MCF 10A (cell line): ENCODE measurements at regions not wholly inside any gene's neighbourhood (a gene's known extent, or its start where the extent isn't known, plus 50 kb on each side); places are given as distances from the start of the nearest gene placed in this dataset.

ENCODE experiments used
- BruUV-seq: library from RNA; stranded (reverse); fragments of 400-500 nt; replicated peaks from 2 replicates; lab custom pipeline; 2021; lab: Mats Ljungman, UMichigan
- CTCF ChIA-PET: fragments of 300-600 bp; sonication (Branson Sonifier 250); formaldehyde crosslinking; extraction: SDS; loops from one replicate; lab custom pipeline; 2021; ENCODE audit warnings: antibody characterized with exemption, inconsistent platforms; lab: Yijun Ruan, JAX
- POLR2A ChIA-PET: fragments of 300-600, 350-650 bp; sonication (Branson Sonifier 250); formaldehyde crosslinking; extraction: SDS; loops from one replicate; lab custom pipeline; 2020; ENCODE audit warnings: antibody characterized with exemption, inconsistent platforms; lab: Yijun Ruan, JAX
- DNase-seq: peaks from one replicate; pipeline ENCODE4 v3.0.0-alpha.2; 2018; ENCODE audit not compliant: unreplicated experiment
- H3K27ac Mint-ChIP-seq: one replicate; pipeline ENCODE4 v1.8.0; 2022; ENCODE audit warnings: mild to moderate bottlenecking, low read depth, mixed read lengths; ENCODE audit not compliant: unreplicated experiment
- H3K27me3 Mint-ChIP-seq: one replicate; pipeline ENCODE4 v1.8.0; 2022; ENCODE audit warnings: mixed read lengths; ENCODE audit not compliant: insufficient read depth, unreplicated experiment
- H3K36me3 Mint-ChIP-seq: one replicate; pipeline ENCODE4 v1.8.0; 2022; ENCODE audit warnings: mild to moderate bottlenecking, moderate library complexity, mixed read lengths; ENCODE audit not compliant: insufficient read depth, unreplicated experiment
- H3K4me1 Mint-ChIP-seq: one replicate; pipeline ENCODE4 v1.8.0; 2022; ENCODE audit warnings: mixed read lengths; ENCODE audit not compliant: insufficient read depth, unreplicated experiment
- H3K4me3 Mint-ChIP-seq: one replicate; pipeline ENCODE4 v1.8.0; 2022; ENCODE audit warnings: mild to moderate bottlenecking, moderate library complexity, mixed read lengths; ENCODE audit not compliant: unreplicated experiment
- H3K9me3 Mint-ChIP-seq: one replicate; pipeline ENCODE4 v1.8.0; 2022; ENCODE audit warnings: mixed read lengths; ENCODE audit not compliant: unreplicated experiment
- CTCF ChIP-seq: fragments of 200-600 bp; IDR thresholded peaks from one replicate; pipeline ENCODE4 v1.8.0; 2022; ENCODE audit warnings: antibody characterized with exemption, mild to moderate bottlenecking; ENCODE audit not compliant: unreplicated experiment
- intact Hi-C: fragments of 100-400 bp; cut with micrococcal nuclease; formaldehyde crosslinking; loops from 2 replicates; pipeline ENCODE4 v1.14.1; 2022

GRCh38 chr7:68562323-68562899 is 1035.9 kb upstream of the AUTS2 start:
- H3K27ac Mint-ChIP-seq: no peak overlapping the region
- TF ChIP-seq CTCF: no peak
- H3K4me3 Mint-ChIP-seq: no peak overlapping the region
- CTCF ChIA-PET: interaction anchor here (0.6 kb wide), 1 partner anchor 120 kb away, joined by 3 read pairs; no protein-coding TSS in a partner anchor
- H3K36me3 Mint-ChIP-seq: no peaks in the 10 kb centered on the region
- no peak for DNase-seq
- POLR2A ChIA-PET: no interaction called here
- BruUV-seq: no TSS peak
- intact Hi-C loops: no loop called here
- H3K27me3 Mint-ChIP-seq: no peaks in the 10 kb centered on the region
- H3K4me1 Mint-ChIP-seq: no peaks in the 10 kb centered on the region
- peaks cover 35% of the 10 kb centered on the region for H3K9me3 Mint-ChIP-seq

GRCh38 chr7:68564306-68565135 is 1033.8 kb upstream of the AUTS2 start:
- no peak for TF ChIP-seq CTCF
- ChIA-PET CTCF (interaction anchor here (0.6 kb wide), 1 partner anchor 737 kb away, joined by 3 read pairs; no protein-coding TSS in a partner anchor), POLR2A (no interaction called here)
- Mint-ChIP-seq H3K27me3 (no peaks in the 10 kb centered on the region), H3K4me3 (no peak overlapping the region), H3K9me3 (peaks cover 31% of the 10 kb centered on the region), H3K4me1 (no peaks in the 10 kb centered on the region), H3K36me3 (no peaks in the 10 kb centered on the region), H3K27ac (no peak overlapping the region)
- intact Hi-C loops: no loop called here
- no peak for DNase-seq
- no TSS peak for BruUV-seq

- Mint-ChIP-seq H3K27ac (no peak overlapping the region), H3K4me1 (no peaks in the 10 kb centered on the region), H3K27me3 (no peaks in the 10 kb centered on the region), H3K4me3 (no peak overlapping the region), H3K9me3 (peaks cover 13% of the 10 kb centered on the region), H3K36me3 (no peaks in the 10 kb centered on the region)
- CTCF ChIA-PET: interaction anchor here (0.6 kb wide), 1 partner anchor 239 kb away, joined by 3 read pairs; no protein-coding TSS in a partner anchor
- BruUV-seq: no TSS peak
- intact Hi-C loops: no loop called here
- POLR2A ChIA-PET: no interaction called here
- no peak for TF ChIP-seq CTCF
- no peak for DNase-seq
Observed at GRCh38 chr7:68571286-68571685, 1027.0 kb upstream of the AUTS2 start.

GRCh38 chr7:68573271-68574005 is 1024.8 kb upstream of the AUTS2 start:
- Mint-ChIP-seq H3K4me3 (no peak overlapping the region), H3K9me3 (peaks cover 13% of the 10 kb centered on the region), H3K4me1 (no peaks in the 10 kb centered on the region), H3K27ac (no peak overlapping the region), H3K36me3 (no peaks in the 10 kb centered on the region), H3K27me3 (no peaks in the 10 kb centered on the region)
- BruUV-seq: no TSS peak
- ChIA-PET POLR2A (no interaction called here), CTCF (no interaction called here)
- intact Hi-C loops: no loop called here
- DNase-seq: no peak
- no peak for TF ChIP-seq CTCF
